ENCODE measurements at regions not wholly inside any gene's neighbourhood (a gene's known extent, or its start where the extent isn't known, plus 50 kb on each side); places are given as distances from the start of the nearest gene placed in this dataset.

DNA sequence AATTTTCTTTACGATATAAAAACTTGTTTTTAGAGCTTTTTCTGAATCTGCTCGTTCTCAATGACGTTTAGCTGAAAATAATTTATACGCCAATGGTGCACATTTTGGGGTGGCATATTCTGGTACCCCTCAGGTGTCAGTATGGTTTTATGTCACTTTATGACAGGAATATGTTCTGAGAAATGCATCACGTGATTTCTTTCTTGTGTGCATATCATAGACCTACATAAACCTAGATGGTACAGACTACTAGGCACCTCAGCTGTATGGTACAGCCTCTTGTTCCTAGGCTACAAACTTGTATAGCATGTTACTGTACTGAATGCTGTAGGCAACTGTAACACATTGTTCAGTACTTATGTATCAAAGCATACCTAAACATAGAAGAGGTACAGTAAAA is 68.2 kb downstream of the TMEM17 start:
- no peaks in the 10 kb centered on the region for H3K4me1 ChIP-seq (ENCODE audit: insufficient read depth, low read length)
- H3K4me3 ChIP-seq (ENCODE audit: insufficient read depth, low read length): no peak overlapping the region
- peaks cover 28% of the 10 kb centered on the region for H3K27me3 ChIP-seq (ENCODE audit: insufficient read depth, low read length)
- H3K36me3 ChIP-seq (ENCODE audit: insufficient read depth, low read length): no peaks in the 10 kb centered on the region
- DNase-seq (ENCODE audit: insufficient read length, low spot score, missing footprints): no peak
- H3K9me3 ChIP-seq (ENCODE audit: low read depth, low read length): no peaks in the 10 kb centered on the region
- no peak overlapping the region for H2AFZ ChIP-seq (ENCODE audit: low read length)
- TF ChIP-seq, protein P1, sequence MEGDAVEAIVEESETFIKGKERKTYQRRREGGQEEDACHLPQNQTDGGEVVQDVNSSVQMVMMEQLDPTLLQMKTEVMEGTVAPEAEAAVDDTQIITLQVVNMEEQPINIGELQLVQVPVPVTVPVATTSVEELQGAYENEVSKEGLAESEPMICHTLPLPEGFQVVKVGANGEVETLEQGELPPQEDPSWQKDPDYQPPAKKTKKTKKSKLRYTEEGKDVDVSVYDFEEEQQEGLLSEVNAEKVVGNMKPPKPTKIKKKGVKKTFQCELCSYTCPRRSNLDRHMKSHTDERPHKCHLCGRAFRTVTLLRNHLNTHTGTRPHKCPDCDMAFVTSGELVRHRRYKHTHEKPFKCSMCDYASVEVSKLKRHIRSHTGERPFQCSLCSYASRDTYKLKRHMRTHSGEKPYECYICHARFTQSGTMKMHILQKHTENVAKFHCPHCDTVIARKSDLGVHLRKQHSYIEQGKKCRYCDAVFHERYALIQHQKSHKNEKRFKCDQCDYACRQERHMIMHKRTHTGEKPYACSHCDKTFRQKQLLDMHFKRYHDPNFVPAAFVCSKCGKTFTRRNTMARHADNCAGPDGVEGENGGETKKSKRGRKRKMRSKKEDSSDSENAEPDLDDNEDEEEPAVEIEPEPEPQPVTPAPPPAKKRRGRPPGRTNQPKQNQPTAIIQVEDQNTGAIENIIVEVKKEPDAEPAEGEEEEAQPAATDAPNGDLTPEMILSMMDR (IDR thresholded peaks at IDR 0.05; ENCODE audit: extremely low read depth, low read depth, low read length): no peak
- no peaks in the 10 kb centered on the region for H3K79me2 ChIP-seq (ENCODE audit: insufficient read depth, low read length)
- no peak overlapping the region for H3K4me2 ChIP-seq (ENCODE audit: insufficient read depth, low read length)
- no peak overlapping the region for H3K27ac ChIP-seq (ENCODE audit: low read depth, low read length)
- no peaks in the 10 kb centered on the region for H4K20me1 ChIP-seq (ENCODE audit: insufficient read depth, low read length)

DNA sequence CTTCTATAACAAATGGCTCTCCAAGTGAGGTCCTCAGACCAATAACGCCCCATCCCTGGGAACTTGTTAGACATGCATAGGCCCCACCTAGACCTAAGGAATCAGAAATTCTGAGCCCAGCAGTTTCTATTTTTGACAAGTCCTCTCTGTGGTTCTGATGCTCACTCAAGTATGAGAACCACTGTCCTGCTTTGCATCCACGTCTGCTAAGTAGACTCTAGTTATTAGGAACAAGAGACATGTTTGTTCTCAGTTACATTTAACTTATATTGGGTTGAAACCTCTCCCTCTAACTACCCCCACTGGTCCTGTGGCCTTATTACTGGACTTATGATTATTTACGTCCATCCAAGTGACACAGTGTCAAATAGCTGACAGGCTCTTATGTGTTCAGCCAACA is 70.3 kb downstream of the TMEM17 start:
- Histone ChIP-seq H3K36me3 (ENCODE audit: insufficient read depth, low read length) (no peaks in the 10 kb centered on the region), H3K27me3 (ENCODE audit: insufficient read depth, low read length) (peaks cover 12% of the 10 kb centered on the region), H3K27ac (ENCODE audit: low read depth, low read length) (no peak overlapping the region), H2AFZ (ENCODE audit: low read length) (no peak overlapping the region), H3K4me1 (ENCODE audit: insufficient read depth, low read length) (no peaks in the 10 kb centered on the region), H3K9me3 (ENCODE audit: low read depth, low read length) (no peaks in the 10 kb centered on the region), H3K4me2 (ENCODE audit: insufficient read depth, low read length) (no peak overlapping the region), H3K4me3 (ENCODE audit: insufficient read depth, low read length) (no peak overlapping the region), H4K20me1 (ENCODE audit: insufficient read depth, low read length) (no peaks in the 10 kb centered on the region), H3K79me2 (ENCODE audit: insufficient read depth, low read length) (no peaks in the 10 kb centered on the region)
- TF ChIP-seq, protein P1 (IDR thresholded peaks at IDR 0.05; ENCODE audit: extremely low read depth, low read depth, low read length): no peak
- DNase-seq (ENCODE audit: insufficient read length, low spot score, missing footprints): no peak

DNA sequence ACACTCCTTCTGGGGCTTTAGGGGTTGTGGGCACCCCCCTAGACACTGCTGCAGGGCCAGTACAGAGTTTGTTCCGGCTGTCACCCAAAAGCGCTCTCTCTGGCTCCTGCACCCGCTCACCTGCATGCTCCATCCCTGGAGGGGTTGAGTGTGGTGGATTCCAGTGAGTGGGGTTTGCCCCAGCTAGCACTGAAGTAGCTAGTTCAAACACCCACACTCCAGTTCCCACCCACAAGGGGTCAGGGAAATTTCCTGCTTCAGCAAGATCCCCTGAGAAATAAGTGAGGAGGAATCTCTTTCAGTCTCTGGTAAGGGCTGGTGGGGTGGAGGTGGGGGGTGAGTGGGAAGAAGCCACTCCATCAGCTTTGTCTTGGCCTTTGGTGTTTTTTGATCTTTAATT is 73.6 kb downstream of the TMEM17 start:
- Histone ChIP-seq H3K27ac (ENCODE audit: low read depth, low read length) (no peak overlapping the region), H4K20me1 (ENCODE audit: insufficient read depth, low read length) (no peaks in the 10 kb centered on the region), H3K4me1 (ENCODE audit: insufficient read depth, low read length) (no peaks in the 10 kb centered on the region), H3K36me3 (ENCODE audit: insufficient read depth, low read length) (no peaks in the 10 kb centered on the region), H3K79me2 (ENCODE audit: insufficient read depth, low read length) (no peaks in the 10 kb centered on the region), H3K4me2 (ENCODE audit: insufficient read depth, low read length) (no peak overlapping the region), H3K4me3 (ENCODE audit: insufficient read depth, low read length) (no peak overlapping the region), H3K9me3 (ENCODE audit: low read depth, low read length) (no peaks in the 10 kb centered on the region), H3K27me3 (ENCODE audit: insufficient read depth, low read length) (peaks cover 4% of the 10 kb centered on the region), H2AFZ (ENCODE audit: low read length) (no peak overlapping the region)
- TF ChIP-seq, protein P1 (IDR thresholded peaks at IDR 0.05; ENCODE audit: extremely low read depth, low read depth, low read length): no peak
- no peak for DNase-seq (ENCODE audit: insufficient read length, low spot score, missing footprints)

DNA sequence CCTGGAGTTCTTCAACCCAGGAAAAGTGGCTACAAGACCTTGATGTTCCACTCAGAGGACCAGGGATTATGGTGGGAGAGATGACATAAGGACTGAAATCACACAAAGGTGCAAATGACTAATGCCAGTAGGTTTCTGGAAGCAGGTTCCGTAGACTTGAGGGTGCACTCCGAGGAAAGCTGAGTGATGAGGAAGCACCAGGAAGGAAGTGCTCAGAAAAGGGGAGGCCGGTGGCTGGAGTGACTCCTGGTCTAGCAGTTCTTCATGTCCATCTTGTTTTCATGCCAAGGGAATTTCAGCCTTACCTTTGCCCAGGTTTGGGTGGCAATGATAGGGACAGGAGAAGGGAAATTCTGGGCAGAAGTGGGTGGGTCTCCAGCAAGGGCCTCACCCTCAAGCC is 74.5 kb downstream of the TMEM17 start:
- Histone ChIP-seq H4K20me1 (ENCODE audit: insufficient read depth, low read length) (no peaks in the 10 kb centered on the region), H3K4me3 (ENCODE audit: insufficient read depth, low read length) (no peak overlapping the region), H3K4me1 (ENCODE audit: insufficient read depth, low read length) (no peaks in the 10 kb centered on the region), H3K27me3 (ENCODE audit: insufficient read depth, low read length) (peaks cover 4% of the 10 kb centered on the region), H3K9me3 (ENCODE audit: low read depth, low read length) (no peaks in the 10 kb centered on the region), H3K36me3 (ENCODE audit: insufficient read depth, low read length) (no peaks in the 10 kb centered on the region), H3K27ac (ENCODE audit: low read depth, low read length) (no peak overlapping the region), H3K79me2 (ENCODE audit: insufficient read depth, low read length) (no peaks in the 10 kb centered on the region), H3K4me2 (ENCODE audit: insufficient read depth, low read length) (no peak overlapping the region), H2AFZ (ENCODE audit: low read length) (no peak overlapping the region)
- DNase-seq (ENCODE audit: insufficient read length, low spot score, missing footprints): no peak
- TF ChIP-seq, protein P1 (IDR thresholded peaks at IDR 0.05; ENCODE audit: extremely low read depth, low read depth, low read length): no peak

Measured in osteoblast (primary cell).